AG04450 (cell line): ENCODE measurements at regions not wholly inside any gene's neighbourhood (a gene's known extent, or its start where the extent isn't known, plus 50 kb on each side); places are given as distances from the start of the nearest gene placed in this dataset.

Experiments used
- CTCF ChIA-PET: fragments of 300-600, 350-600 bp; formaldehyde crosslinking; extraction: SDS; loops from one replicate; lab custom pipeline; 2022; ENCODE audit warnings: antibody characterized with exemption, inconsistent platforms; lab: Charles Lee
- POLR2A ChIA-PET: fragments of 350-600 bp; formaldehyde crosslinking; extraction: SDS; loops from one replicate; lab custom pipeline; 2021; ENCODE audit warnings: antibody characterized with exemption, inconsistent platforms; lab: Yijun Ruan, JAX
- DNase-seq: peaks from one replicate; pipeline ENCODE4 v3.0.0-alpha.2; 2011; ENCODE audit warnings: low read depth, low spot score
- H3K27ac ChIP-seq: one replicate; pipeline ENCODE4 v1.5.1; 2012; ENCODE audit warnings: low read depth, low read length, control low read depth
- H3K27me3 ChIP-seq: one replicate; pipeline ENCODE4 v1.6.0; 2012; ENCODE audit warnings: low read length; ENCODE audit not compliant: control insufficient read depth, insufficient read depth
- H3K4me3 ChIP-seq: 2 replicates; pipeline ENCODE4 v1.5.1; 2011; ENCODE audit warnings: mild to moderate bottlenecking, low read depth, low read length, control low read depth
- H3K9me3 ChIP-seq: 2 replicates; pipeline ENCODE4 v1.5.1; 2012; ENCODE audit warnings: low read length; ENCODE audit not compliant: control insufficient read depth, insufficient read depth
- CTCF ChIP-seq: IDR thresholded peaks from 2 replicates; pipeline ENCODE4 v1.5.1; 2011; ENCODE audit warnings: low read depth, low read length, control low read depth, inconsistent platforms

GRCh38 chr6:15800841-15801617, 138.2 kb upstream of the DTNBP1 start:
- TF ChIP-seq CTCF: no peak
- no peak overlapping the region for H3K27ac ChIP-seq
- no peak overlapping the region for H3K4me3 ChIP-seq
- no peaks in the 10 kb centered on the region for H3K9me3 ChIP-seq
- CTCF ChIA-PET: no interaction called here
- POLR2A ChIA-PET: no interaction called here
- no peak for DNase-seq
- no peaks in the 10 kb centered on the region for H3K27me3 ChIP-seq

- Histone ChIP-seq H3K4me3 (no peak overlapping the region), H3K27ac (no peak overlapping the region), H3K27me3 (no peaks in the 10 kb centered on the region), H3K9me3 (no peaks in the 10 kb centered on the region)
- TF ChIP-seq CTCF: no peak
- CTCF ChIA-PET: no interaction called here
- POLR2A ChIA-PET: no interaction called here
- DNase-seq: no peak
Observed at GRCh38 chr6:15798533-15799255, 135.9 kb upstream of the DTNBP1 start.

- CTCF ChIA-PET: no interaction called here
- peaks cover 3% of the 10 kb centered on the region for H3K27me3 ChIP-seq
- no peak overlapping the region for H3K27ac ChIP-seq
- H3K9me3 ChIP-seq: no peaks in the 10 kb centered on the region
- no peak for TF ChIP-seq CTCF
- no peak overlapping the region for H3K4me3 ChIP-seq
- no peak for DNase-seq
- POLR2A ChIA-PET: no interaction called here
Observed at GRCh38 chr6:15796844-15797243, 134.0 kb upstream of the DTNBP1 start.

GRCh38 chr6:15796130-15796771, 133.4 kb upstream of the DTNBP1 start:
- TF ChIP-seq CTCF: no peak
- Histone ChIP-seq H3K27ac (no peak overlapping the region), H3K27me3 (peaks cover 3% of the 10 kb centered on the region), H3K9me3 (no peaks in the 10 kb centered on the region), H3K4me3 (no peak overlapping the region)
- no peak for DNase-seq
- CTCF ChIA-PET: interaction anchor here (0.6 kb wide), 1 partner anchor 377 kb away, joined by 6 read pairs; no protein-coding TSS in a partner anchor
- POLR2A ChIA-PET: no interaction called here

- CTCF ChIA-PET: no interaction called here
- Histone ChIP-seq H3K9me3 (no peaks in the 10 kb centered on the region), H3K27ac (no peak overlapping the region), H3K27me3 (peaks cover 3% of the 10 kb centered on the region), H3K4me3 (no peak overlapping the region)
- DNase-seq: no peak
- POLR2A ChIA-PET: no interaction called here
- no peak for TF ChIP-seq CTCF
Observed at GRCh38 chr6:15793826-15794225, 131.0 kb upstream of the DTNBP1 start.
